HG02938 (cell line): ENCODE measurements at regions not wholly inside any gene's neighbourhood (a gene's known extent, or its start where the extent isn't known, plus 50 kb on each side); places are given as distances from the start of the nearest gene placed in this dataset.
"Not testable (repeated sequence)": the region's sequence is repeated elsewhere in the genome, so short reads cannot be mapped to it uniquely, and the experiment has no call there.

Experiments used
- ATAC-seq: cut with Tn5 transposase; IDR thresholded peaks from one replicate; pipeline ENCODE4 v1.9.1; 2021; ENCODE audit warnings: mild to moderate bottlenecking, moderate library complexity; ENCODE audit not compliant: unreplicated experiment

DNA sequence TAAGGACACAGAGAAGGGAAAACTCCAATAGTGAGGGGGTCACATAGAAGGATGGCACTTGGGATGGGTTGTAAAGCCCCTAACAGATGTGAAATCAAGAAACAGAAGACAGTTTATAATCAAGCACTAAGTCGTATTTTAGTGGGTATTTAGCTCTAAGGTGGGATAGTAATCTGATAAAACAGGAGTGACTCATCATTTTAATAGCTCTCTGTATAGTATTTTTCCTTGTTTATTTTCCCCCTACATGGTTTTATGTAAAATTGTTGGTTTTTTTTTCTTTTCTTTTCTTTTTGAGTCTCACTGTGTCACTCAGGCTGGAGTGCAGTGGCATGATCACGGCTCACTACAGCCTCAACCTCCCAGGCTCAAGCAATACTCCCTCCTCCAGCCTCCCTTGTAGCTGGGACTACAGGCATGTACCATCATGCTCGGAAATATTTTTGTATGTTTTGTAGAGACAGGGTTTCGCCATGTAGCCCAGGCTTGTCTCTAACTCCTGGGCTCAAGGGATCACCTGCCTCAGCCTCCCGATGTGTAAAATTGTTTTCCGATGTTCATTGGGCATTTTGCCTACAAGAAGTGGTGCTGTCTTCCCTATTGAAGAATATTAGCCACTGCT lies 142.6 kb upstream of the SERPINE2 start:
- ATAC-seq, result no peak

DNA sequence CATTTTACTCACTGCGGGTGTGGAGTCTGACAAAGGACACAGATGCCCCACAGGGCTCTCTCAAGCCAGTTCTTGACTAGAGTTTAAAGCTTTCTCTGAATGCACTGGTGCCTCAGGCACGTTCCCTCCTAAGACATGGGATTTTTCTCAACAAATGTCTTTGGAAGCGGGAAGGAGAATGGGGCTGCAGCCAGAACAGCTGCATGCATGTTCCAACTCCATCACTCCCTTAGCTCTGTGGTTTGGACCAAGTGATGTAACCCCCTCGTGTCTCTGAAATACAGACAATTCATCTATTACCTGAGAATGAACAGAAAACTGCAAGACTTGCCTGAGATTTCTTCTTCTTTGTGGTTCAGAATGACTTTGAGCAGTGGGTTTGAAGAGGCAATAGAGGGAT lies 141.7 kb upstream of the SERPINE2 start:
- ATAC-seq, result no peak

DNA sequence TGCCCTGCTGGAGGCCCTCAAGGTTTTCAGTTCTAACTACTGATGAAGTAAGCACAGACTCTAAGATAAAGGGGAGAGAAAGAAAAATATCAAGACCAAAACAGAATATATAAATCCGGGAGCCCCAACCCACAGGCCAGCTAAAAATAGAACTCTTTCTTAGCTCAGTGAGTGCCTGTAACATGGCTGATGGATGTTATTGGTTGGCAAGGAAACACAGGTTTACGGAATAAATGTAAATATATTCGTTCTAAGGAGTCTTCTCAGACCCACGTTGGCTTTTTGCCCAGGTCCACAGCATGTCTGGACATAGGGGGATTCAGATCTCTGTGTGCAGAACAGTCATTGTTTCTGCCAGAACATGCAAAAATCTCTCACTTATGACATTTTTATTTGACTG lies 139.0 kb upstream of the SERPINE2 start:
- ATAC-seq, result no peak

DNA sequence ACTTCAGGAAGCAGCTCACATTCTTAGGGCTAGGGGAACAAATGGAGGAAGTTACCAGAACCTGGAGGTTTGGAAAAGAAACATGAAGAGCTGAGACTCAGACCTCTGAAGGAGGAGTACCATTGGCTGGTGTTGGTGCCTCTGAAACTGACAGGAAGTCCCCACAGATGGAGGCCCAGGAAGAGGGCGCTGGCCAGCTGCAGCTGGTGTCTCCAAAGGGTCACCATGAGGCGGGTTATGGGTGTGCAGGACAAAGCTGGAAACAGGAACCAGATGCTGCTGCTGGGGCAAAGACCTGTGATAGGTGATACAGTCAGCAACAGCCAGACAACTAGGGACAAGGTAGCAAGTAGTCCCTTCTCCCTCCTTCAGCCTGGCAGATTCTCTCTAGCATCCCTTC lies 136.5 kb upstream of the SERPINE2 start:
- no peak for ATAC-seq

DNA sequence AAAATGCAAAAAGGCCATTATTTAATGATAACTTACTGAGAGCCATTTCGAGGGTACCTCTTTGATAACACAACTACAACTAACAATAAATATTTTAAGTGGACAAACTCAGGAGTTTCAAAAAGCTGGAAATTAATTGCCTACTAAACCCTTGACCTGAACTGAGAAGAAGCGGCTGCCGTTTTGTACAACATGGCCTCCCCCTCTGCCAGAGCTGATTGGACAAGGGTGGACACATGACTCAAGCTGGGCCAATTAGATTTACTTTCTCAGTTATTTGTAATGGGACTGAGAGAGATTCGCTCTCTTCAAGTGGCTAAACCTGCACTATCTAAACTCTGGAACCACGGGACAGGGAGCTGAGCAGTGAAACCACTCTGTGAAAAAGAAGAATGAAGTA lies 135.9 kb upstream of the SERPINE2 start:
- no peak for ATAC-seq

DNA sequence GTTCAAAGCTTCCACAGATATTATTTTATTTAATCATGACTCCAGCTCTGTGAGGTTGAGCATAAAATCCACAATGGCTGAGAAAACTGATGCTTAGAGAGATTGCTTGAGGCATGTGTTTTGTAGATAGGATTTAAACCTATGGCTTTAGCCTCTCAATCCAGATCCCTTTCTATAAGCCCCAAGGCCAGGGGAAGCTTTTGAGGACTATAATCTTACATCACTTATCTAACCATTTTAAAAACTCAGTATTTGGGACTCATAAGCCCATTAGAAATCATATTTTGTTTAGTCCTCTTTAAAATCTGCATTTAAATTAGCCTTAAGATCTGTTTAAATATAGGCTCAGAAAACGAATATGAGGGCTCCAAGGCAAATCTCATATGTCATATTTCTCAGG lies 135.4 kb upstream of the SERPINE2 start:
- no peak for ATAC-seq

DNA sequence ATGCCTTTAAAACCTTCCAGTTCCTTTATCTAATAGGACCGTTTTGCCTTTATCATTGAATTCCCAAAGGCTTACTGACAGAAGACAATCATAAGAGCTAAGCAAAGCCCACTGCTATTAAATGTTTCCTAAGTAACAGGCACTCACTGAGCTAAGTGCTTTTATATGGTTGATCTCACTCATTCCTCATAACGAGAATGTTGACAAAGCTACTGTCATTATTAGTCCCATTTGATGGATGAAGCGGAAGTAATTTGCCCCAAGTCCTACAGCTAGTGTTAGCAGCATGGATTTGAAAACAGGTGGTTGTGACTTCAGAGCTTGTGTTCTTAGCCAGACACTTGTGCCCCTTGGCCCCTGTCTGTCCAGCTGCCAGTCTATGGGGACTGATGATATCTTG lies 134.8 kb upstream of the SERPINE2 start:
- no peak for ATAC-seq

DNA sequence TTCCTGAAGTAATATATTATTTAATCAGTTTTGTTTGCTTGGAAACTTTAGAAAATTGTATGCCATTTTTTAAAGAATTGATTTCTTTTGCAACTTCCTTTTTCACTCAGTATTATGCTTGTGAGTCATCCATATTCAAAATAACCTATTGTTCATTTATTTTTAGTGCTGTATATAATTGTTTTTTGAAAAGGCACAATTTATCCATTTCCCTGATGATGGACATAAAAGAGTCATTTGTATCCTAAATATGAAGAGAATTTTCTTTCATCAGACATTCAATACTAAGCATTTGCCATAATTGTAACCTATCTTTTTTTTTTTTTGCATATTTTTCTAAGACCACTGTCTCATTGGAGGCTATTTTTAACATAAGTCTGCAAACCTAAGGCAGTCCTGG lies 134.1 kb upstream of the SERPINE2 start:
- no peak for ATAC-seq

DNA sequence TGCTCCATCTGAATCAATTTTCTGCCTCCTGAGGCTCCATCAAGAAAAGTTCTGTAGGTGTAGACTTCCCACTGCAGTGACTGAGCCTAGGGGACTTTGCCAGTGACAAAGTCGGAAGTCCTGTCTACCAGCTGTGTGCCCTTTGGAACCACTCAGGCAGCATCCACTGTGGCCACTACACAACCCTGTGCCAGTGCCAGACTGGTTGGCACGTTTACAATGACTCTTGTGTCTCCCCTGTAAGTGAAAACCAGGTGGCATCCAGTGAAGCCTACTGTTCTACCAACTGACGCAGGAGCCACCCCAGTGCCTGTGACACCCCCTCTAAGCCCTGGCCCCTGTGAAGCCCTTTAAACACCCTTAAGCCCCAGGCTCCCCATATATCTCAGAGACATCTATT lies 132.1 kb upstream of the SERPINE2 start:
- ATAC-seq, result no peak

DNA sequence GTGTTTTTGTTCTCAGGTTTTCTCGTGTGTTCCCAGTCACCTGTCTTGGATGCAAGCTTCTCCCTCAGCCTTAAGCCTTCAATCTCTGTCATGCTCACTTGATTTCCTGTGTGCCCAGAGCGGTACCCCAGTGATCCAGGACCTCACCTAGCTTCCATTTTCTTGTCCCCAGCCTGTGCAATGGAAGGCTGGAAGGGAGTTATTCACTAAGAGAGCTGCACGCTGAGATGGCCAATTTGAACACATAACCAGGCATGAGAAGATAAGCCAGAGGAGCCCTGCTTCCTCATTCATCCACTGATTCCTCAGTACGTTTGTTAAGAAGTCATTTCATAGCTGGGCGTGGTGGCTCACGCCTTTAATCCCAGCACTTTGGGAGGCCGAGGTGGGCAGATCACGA lies 130.8 kb upstream of the SERPINE2 start:
- no peak for ATAC-seq

DNA sequence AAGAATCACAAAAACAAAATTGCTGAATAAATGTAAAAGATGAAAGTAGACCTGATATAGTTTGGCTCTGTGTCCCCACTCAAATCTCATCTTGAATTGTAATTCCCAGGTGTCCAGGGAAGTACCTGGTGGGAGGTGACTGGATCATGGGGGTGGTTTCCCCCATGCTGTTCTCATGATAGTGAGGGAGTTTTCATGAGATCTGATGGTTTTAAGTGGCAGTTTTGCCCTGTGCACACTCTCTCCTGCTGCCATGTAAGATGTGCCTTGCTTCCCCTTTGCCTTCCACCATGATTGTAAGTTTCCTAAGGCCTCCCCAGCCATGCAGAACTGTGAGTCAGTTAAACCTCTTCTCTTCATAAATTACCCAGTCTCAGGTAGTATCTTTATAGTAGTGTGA lies 128.7 kb upstream of the SERPINE2 start:
- ATAC-seq, result not testable (repeated sequence)

DNA sequence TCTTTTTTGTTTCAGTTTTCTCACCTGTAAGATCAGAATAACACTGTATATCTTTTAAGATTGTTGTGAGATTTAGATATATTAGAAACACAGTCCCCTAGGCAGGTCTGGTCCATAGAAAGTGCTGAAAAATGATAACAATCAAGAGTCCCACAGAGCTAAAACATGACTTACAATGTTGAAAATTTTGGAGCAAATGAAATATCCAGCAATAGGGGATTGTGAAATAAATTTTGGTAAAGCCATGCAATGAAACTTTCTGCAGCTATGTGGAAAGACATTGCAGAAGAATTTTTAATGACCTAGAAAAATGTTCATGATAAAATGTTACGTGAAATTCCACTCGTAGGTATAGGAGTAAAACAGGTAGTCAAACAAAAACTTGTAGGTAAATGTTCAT lies 127.6 kb upstream of the SERPINE2 start:
- no peak for ATAC-seq

DNA sequence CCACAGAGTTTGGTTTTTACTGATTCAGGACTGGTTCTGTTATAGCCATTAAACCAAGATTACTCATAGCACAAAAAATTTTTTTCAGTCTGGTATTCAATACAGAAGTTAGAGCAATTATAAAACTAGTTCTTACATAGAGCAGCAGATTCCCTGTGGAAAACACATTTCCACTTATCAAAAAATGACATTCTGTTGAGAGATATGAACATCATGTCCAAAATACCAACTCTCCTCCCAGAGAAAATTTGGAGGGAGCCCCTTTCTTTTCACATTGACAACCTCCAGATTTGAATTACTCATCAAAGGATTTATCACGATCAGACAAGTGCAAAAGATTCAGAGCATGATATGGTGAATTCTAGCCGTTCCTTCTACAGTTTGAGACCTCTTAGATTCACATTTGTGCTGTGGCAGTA lies 126.8 kb upstream of the SERPINE2 start:
- no peak for ATAC-seq

DNA sequence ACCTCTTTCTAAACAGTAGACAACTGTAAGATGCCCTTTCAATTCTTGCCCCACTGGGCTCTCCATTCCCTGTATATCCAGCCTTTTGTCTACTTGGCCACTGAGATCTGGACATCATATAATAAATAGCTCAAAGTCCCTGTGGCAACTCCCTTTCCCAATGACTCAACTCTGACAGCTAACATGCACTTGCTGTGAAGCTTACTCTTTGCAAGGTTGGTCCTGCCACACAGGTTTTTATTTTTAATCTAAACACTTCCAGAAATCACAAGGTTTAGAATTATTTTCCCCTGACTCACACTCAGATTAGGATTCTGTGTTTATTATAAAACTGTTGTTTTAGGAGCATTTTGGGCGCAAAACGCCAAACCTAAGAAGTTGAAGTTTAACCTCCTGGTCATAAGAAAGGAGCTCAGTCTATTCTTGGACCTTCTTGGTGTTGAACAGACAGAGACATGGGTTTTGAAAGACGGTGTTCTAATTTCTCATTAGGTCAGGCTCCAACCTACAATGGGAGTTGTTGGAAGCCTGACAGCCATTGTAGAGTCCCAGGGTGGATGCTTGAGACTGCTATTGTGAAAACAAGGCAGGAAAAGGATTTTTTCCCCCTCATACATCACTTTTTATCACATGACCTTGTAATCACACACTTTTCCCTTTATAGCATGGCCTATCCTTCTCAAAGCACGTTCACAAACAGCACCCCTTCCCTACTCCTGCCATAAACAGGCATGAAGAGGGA lies 124.7 kb upstream of the SERPINE2 start:
- ATAC-seq, result no peak

DNA sequence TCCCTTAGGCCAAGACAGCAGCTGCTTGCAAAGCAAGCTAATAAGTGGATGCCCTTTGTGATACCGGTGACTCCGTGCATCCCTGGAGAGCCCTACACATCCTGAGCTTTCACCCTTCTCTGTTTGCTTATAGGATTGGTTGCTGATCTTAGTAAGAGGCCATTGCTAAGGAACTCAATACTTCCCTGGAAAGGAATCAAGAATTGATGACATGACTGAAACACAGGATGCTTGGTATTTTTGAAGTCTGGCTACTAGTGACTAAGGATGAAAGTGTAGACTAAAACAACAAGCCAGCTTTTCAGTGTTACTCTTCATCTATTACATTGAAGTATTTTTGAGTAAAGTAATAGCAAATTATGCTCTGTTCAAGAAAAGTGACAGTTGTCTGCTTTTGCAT lies 123.0 kb upstream of the SERPINE2 start:
- ATAC-seq, result no peak

DNA sequence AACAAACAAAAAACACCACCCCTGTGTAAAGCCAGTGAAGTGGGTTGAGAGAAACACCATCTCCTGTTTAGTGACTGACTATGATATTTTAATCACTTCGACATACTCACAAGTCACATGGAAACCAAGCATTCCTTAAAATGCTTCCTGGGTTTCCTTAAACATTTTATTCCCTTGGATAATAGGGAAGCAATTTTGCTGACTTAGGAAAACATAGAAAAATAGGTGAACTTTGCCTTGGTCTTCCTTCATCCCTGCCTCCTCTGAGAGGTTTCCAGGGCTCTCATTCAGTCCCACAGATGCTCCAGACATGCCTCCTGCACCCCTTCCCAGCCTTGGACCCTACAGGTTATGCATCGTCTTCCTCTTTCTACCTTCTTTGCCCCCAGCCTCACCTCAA lies 122.6 kb upstream of the SERPINE2 start:
- ATAC-seq, result no peak

DNA sequence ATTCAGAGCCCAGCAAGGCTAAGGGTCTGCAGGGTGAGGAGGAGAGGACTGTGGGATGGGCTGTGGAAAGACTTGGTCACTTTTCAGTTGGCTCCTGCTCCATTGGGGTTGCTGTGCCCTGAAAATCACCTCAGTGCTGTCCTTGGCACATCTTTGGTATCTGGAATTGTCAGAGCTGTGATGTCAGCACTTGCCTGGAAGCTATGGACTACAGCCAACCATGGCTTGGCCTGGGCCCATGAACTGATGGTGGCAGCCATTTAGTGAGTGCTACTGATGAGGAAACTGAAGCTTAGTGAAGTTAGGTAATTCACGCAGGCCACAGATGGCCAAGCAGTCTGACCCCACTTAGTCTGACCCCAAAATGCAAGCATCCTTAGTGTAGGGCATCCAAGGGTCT lies 121.8 kb upstream of the SERPINE2 start:
- no peak for ATAC-seq

DNA sequence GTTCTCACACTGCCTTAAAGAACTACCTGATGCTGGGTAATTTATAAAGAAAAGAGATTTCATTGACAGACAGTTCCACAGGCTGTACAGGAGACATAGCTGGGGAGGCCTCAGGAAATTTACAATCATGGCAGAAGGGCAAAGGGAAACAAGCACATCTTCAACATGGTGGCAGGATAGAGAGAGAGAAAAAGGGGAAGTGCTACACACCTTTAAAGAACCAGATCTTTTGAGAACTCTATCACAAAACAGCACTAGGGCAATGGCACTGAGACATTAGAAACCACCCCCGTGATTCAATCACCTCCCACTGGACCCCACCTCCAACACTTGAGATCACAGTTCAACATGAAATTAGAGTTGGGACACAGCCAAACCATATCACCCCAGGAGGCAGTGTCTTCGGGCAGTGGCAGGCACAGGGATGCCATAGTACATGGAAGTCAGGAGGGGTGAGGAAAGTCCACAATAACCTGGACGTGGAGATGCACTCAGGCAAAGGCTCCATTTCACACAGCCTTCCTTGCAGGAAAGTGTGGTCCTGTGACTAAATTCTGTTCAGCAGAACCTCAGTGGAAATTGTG lies 120.4 kb upstream of the SERPINE2 start:
- ATAC-seq, result no peak

DNA sequence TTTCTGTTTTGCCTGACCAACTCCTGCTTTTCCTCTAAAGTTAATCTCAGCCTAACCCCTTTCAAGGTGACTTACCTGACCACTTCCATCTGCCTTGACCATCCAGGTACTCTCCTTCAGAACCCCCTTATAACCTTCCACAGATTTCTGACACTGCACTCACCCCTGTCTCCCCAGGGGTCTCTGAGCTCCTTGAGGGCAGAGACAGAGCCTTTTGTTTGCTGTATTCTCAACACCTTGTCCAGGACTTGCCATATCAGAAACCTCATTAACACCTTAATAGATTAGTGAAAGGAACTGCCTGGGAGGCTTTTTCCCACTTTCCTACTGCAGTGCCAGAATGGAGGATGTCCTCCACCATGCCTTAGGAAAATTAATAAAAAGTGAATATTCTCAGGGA lies 119.7 kb upstream of the SERPINE2 start:
- ATAC-seq, result no peak

DNA sequence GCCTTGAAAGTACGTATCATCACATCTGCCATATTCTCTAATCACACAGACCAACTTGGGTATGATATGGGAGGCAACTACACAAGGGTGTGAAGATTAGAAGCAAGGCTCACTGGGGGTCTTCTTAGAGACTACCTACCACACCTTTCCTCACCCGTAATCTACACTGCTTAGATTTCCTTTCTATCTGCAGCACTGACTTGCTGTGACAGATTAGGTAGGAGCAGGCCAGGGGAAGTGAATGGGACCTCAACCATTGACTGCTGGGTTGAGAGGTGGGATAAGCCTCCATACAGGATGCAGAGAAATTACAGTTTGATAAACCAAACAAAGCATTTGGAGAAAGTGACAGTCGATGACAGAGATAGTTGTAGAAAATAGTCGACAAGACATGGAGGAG lies 119.0 kb upstream of the SERPINE2 start:
- ATAC-seq, result no peak

DNA sequence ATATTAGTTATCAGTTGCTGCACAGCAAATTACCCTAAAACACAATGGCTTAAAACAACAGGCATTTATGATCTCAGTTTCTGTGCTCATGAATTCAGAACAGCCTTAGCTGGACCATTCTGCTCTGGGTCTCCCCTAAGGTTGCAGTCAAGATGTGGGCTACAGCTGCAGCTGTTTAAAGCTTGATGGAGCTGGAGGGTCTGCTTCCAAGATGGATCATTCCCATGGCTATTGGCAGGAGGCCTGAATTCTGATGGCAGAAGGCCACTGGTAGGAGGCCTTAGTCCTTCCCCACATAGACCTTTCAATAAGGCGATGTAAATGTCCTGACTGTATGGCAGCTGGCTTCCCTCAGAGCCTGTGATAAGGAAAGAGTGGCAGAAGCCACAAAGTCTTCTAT lies 118.6 kb upstream of the SERPINE2 start:
- no peak for ATAC-seq

DNA sequence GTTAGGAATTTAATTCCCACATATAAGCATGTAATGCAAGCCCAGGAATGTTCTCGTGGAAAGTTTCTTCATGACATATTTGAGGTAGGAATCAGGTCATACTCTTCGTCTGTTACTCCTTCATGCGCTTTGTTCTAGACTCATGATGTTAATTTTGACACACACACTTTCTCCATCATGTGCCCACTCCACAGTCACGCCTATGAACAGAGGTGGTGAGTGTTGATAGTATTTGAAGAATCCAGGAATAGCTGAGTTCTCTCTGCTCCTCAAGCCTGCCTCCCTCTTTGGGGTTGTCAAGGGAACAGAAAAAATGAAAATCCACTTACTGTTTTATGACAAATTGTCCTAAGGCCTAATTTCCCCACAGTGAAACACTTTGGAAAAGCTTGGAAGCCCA lies 117.3 kb upstream of the SERPINE2 start:
- ATAC-seq, result no peak

DNA sequence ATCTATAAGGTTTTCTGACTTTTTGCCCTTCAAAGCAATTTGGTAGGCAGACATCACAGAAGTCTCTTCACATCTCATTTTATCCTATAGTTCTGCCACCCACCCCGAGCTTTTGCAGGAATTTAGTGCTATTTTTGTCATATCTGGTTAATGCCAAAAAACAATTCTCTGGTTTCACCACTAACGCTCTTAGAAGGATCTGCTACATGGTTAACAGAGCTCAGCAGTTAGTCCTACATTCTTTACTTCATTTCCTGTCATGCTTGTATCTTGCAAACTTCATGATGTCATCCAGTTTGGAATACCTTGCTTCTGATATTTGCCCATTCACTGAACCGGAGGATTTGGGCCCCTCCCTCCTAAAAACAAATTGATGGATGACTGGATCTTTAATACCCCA lies 116.8 kb upstream of the SERPINE2 start:
- ATAC-seq, result no peak
